Neural progenitor cell (in vitro differentiated cells): ENCODE measurements at regions not wholly inside any gene's neighbourhood (a gene's known extent, or its start where the extent isn't known, plus 50 kb on each side); places are given as distances from the start of the nearest gene placed in this dataset.

Experiments
- DNase-seq: peaks from one replicate; pipeline ENCODE4 v3.0.0-alpha.2; 2016; ENCODE audit warnings: low spot score
- H2AFZ ChIP-seq: fragments of 200-600 bp; sonication (generic); replicated peaks from 2 replicates; pipeline ENCODE4 v1.6.1; 2016; ENCODE audit warnings: antibody characterized with exemption
- H3F3A ChIP-seq: fragments of 200-600 bp; sonication (generic); 2 replicates; pipeline ENCODE4 v1.6.1; 2016; ENCODE audit warnings: antibody characterized with exemption, low read depth
- H3K27ac ChIP-seq: fragments of 200-600 bp; sonication (generic); 2 replicates; pipeline ENCODE4 v1.5.1; 2016; ENCODE audit warnings: mild to moderate bottlenecking
- H3K27me3 ChIP-seq: fragments of 200-600 bp; sonication (generic); 2 replicates; pipeline ENCODE4 v1.6.1; 2016; ENCODE audit warnings: mild to moderate bottlenecking, moderate library complexity
- H3K36me3 ChIP-seq: fragments of 200-600 bp; sonication (generic); 2 replicates; pipeline ENCODE4 v1.5.1; 2016
- H3K4me1 ChIP-seq: fragments of 200-600 bp; sonication (generic); 2 replicates; pipeline ENCODE4 v1.6.1; 2016; ENCODE audit warnings: mixed run types
- H3K4me2 ChIP-seq: fragments of 200-600 bp; sonication (generic); 2 replicates; pipeline ENCODE4 v1.6.1; 2016
- H3K4me3 ChIP-seq: fragments of 200-600 bp; sonication (generic); 2 replicates; pipeline ENCODE4 v1.5.1; 2016
- H3K79me2 ChIP-seq: fragments of 200-600 bp; sonication (generic); 2 replicates; pipeline ENCODE4 v1.6.1; 2016; ENCODE audit warnings: low read depth
- H3K9ac ChIP-seq: fragments of 200-600 bp; sonication (generic); 2 replicates; pipeline ENCODE4 v1.6.1; 2016
- H3K9me3 ChIP-seq: fragments of 200-600 bp; sonication (generic); 2 replicates; pipeline ENCODE4 v1.5.1; 2016; ENCODE audit warnings: low read depth
- H4K20me1 ChIP-seq: fragments of 200-600 bp; sonication (generic); 2 replicates; pipeline ENCODE4 v1.6.1; 2016; ENCODE audit warnings: low read depth
- H3K27ac Mint-ChIP-seq: 3 replicates; pipeline ENCODE4 v1.8.0; 2021; ENCODE audit warnings: mixed read lengths
- H3K27me3 Mint-ChIP-seq: 2 replicates; pipeline ENCODE4 v1.8.0; 2022; ENCODE audit warnings: low read depth, mild to moderate bottlenecking, inconsistent platforms, moderate library complexity, mixed read lengths; ENCODE audit not compliant: insufficient read depth
- H3K36me3 Mint-ChIP-seq: 3 replicates; pipeline ENCODE4 v1.8.0; 2021; ENCODE audit warnings: mixed read lengths
- H3K4me1 Mint-ChIP-seq: 3 replicates; pipeline ENCODE4 v1.8.0; 2021; ENCODE audit warnings: mixed read lengths
- H3K4me3 Mint-ChIP-seq: 3 replicates; pipeline ENCODE4 v1.8.0; 2021; ENCODE audit warnings: mild to moderate bottlenecking, moderate library complexity, mixed read lengths
- H3K9me3 Mint-ChIP-seq: 3 replicates; pipeline ENCODE4 v1.8.0; 2020; ENCODE audit warnings: mixed read lengths
- CTCF ChIP-seq: fragments of 200-600 bp; sonication (generic); IDR thresholded peaks from 2 replicates; pipeline ENCODE4 v1.5.1; 2017; ENCODE audit warnings: antibody characterized with exemption, mild to moderate bottlenecking
- EZH2 ChIP-seq: fragments of 200-600 bp; sonication (generic); IDR thresholded peaks from 2 replicates; pipeline ENCODE4 v1.6.1; 2017; ENCODE audit warnings: antibody characterized with exemption, mild to moderate bottlenecking, moderate library complexity
- EZH2phosphoT487 ChIP-seq: fragments of 200-600 bp; sonication (generic); IDR thresholded peaks from 2 replicates; pipeline ENCODE4 v1.6.1; 2017; ENCODE audit warnings: antibody characterized with exemption

DNA sequence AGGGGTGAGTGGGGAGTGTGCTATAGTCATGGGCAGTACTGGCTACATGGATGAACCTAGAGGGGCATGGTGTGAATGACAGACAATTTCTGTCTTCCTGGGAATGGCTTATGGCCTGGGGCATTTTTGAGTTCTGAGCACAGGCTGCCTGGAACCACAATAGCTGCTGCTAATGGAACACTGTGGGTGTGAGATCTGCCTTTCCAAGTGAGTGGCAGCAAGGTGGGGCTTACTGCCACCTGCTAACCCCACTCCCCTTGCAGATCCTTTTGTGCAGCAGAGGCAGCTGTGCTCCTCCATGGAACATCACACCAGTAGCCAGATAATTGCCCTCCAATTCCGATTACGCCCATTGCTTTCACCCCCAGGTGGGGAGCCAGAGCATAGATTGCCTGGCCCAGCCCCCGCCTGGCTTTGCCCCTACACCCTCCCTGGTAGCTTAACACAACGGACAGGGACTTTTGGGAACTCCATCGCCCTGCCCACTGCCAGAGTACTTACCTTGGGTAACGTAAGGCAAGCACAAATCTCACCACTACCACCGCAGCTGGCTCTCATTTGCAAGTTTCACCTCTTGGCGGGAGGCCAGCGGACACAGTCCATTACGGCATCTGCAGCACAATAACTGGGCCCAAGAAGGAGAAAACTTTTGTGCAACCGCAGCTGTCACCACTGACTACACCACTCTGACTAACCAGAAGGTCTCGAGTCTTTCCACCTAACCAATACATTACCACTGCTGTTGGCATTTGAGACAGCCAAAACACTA lies 421.2 kb upstream of the NWD2 start:
- Histone ChIP-seq H3K9me3 (no peaks in the 10 kb centered on the region), H4K20me1 (no peaks in the 10 kb centered on the region), H3K9ac (no peak overlapping the region), H3F3A (no peaks in the 10 kb centered on the region), H3K4me2 (no peak overlapping the region), H3K27ac (no peak overlapping the region), H3K79me2 (no peaks in the 10 kb centered on the region), H3K36me3 (no peaks in the 10 kb centered on the region), H3K27me3 (no peaks in the 10 kb centered on the region), H3K4me3 (no peak overlapping the region), H3K4me1 (no peaks in the 10 kb centered on the region), H2AFZ (no peak overlapping the region)
- no peak for TF ChIP-seq EZH2
- no peak for TF ChIP-seq CTCF
- TF ChIP-seq EZH2phosphoT487 = no peak
- H3K36me3 Mint-ChIP-seq = no peaks in the 10 kb centered on the region
- no peak overlapping the region for H3K27ac Mint-ChIP-seq
- H3K4me1 Mint-ChIP-seq = no peaks in the 10 kb centered on the region
- H3K27me3 Mint-ChIP-seq = no peaks in the 10 kb centered on the region
- no peaks in the 10 kb centered on the region for H3K9me3 Mint-ChIP-seq
- no peak overlapping the region for H3K4me3 Mint-ChIP-seq
- no peak for DNase-seq

DNA sequence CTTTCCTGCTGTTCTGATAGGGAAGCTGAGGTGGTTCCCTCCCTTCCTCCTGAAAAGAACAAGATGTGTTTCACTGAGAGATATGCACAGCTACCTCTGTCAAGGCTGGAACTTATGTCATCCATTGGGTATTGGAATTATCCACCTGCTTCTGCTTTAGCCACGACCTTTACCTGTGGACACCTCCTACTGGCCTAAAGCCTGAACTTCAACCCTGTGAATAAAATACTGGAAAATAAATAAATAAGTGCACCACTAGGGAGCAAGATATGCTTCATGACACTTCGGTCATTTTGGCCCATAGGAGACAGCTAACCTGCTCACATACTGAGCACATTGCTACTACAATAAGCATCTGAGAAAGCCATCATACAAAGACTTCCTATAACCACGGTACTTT lies 419.9 kb upstream of the NWD2 start:
- Histone ChIP-seq H4K20me1 (no peaks in the 10 kb centered on the region), H3K9ac (no peak overlapping the region), H3K27me3 (no peaks in the 10 kb centered on the region), H3K9me3 (no peaks in the 10 kb centered on the region), H3K36me3 (no peaks in the 10 kb centered on the region), H3K27ac (no peak overlapping the region), H3K4me3 (no peak overlapping the region), H2AFZ (no peak overlapping the region), H3K79me2 (no peaks in the 10 kb centered on the region), H3K4me2 (no peak overlapping the region), H3K4me1 (no peaks in the 10 kb centered on the region), H3F3A (no peaks in the 10 kb centered on the region)
- no peaks in the 10 kb centered on the region for H3K4me1 Mint-ChIP-seq
- H3K36me3 Mint-ChIP-seq = no peaks in the 10 kb centered on the region
- DNase-seq = no peak
- no peaks in the 10 kb centered on the region for H3K9me3 Mint-ChIP-seq
- H3K4me3 Mint-ChIP-seq = no peak overlapping the region
- TF ChIP-seq EZH2phosphoT487 (no peak), CTCF (no peak), EZH2 (no peak)
- H3K27me3 Mint-ChIP-seq = no peaks in the 10 kb centered on the region
- no peak overlapping the region for H3K27ac Mint-ChIP-seq

DNA sequence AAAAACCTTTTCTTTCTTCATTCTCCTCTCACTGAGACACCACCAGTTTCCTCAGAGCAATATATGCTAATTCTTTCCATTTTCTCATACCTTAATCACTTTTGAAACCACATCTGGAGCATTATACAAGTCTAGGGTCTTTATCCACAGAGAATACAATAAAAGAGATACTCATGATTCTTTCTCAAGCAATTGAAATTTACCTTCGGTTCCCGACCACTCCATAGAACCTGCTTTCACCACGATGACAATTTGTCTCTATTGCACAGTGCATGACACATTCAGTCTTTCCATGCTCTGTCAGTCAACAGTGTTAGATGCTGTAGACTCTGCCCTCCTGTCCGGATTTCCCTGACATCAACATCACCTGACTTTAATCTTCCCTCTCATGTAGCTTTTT lies 409.3 kb upstream of the NWD2 start:
- Mint-ChIP-seq H3K27ac (no peak overlapping the region), H3K4me1 (peaks cover 3% of the 10 kb centered on the region)

More for the DNA sequence above, 409.3 kb upstream of the NWD2 start:
- Histone ChIP-seq H3K36me3 (no peaks in the 10 kb centered on the region), H3K9me3 (no peaks in the 10 kb centered on the region), H2AFZ (no peak overlapping the region), H3K27me3 (no peaks in the 10 kb centered on the region), H3F3A (no peaks in the 10 kb centered on the region), H3K9ac (no peak overlapping the region), H3K79me2 (no peaks in the 10 kb centered on the region), H4K20me1 (no peaks in the 10 kb centered on the region), H3K4me1 (peaks cover 7% of the 10 kb centered on the region), H3K4me3 (no peak overlapping the region), H3K4me2 (no peak overlapping the region), H3K27ac (no peak overlapping the region)
- no peak for DNase-seq
- Mint-ChIP-seq H3K4me3 (no peak overlapping the region), H3K36me3 (no peaks in the 10 kb centered on the region), H3K27me3 (no peaks in the 10 kb centered on the region), H3K9me3 (no peaks in the 10 kb centered on the region)
- TF ChIP-seq EZH2phosphoT487 = no peak
- no peak for TF ChIP-seq CTCF
- TF ChIP-seq EZH2 = no peak
